Hepatocyte (in vitro differentiated cells): ENCODE measurements at regions not wholly inside any gene's neighbourhood (a gene's known extent, or its start where the extent isn't known, plus 50 kb on each side); places are given as distances from the start of the nearest gene placed in this dataset.

Source experiments
- CTCF ChIP-seq: fragments of 200-600 bp; sonication (generic); IDR thresholded peaks from 2 replicates; pipeline ENCODE4 v1.5.1; 2016; ENCODE audit warnings: antibody characterized with exemption, mild to moderate bottlenecking; ENCODE audit not compliant: poor library complexity
- EZH2 ChIP-seq: fragments of 200-600 bp; sonication (generic); IDR thresholded peaks from 2 replicates; pipeline ENCODE4 v1.6.1; 2016; ENCODE audit warnings: antibody characterized with exemption, mild to moderate bottlenecking, borderline replicate concordance
- EZH2phosphoT487 ChIP-seq: fragments of 200-600 bp; sonication (generic); IDR thresholded peaks from one replicate; pipeline ENCODE4 v1.6.1; 2018; ENCODE audit warnings: antibody characterized with exemption, mild to moderate bottlenecking, low read depth, moderate library complexity; ENCODE audit not compliant: unreplicated experiment, severe bottlenecking

DNA sequence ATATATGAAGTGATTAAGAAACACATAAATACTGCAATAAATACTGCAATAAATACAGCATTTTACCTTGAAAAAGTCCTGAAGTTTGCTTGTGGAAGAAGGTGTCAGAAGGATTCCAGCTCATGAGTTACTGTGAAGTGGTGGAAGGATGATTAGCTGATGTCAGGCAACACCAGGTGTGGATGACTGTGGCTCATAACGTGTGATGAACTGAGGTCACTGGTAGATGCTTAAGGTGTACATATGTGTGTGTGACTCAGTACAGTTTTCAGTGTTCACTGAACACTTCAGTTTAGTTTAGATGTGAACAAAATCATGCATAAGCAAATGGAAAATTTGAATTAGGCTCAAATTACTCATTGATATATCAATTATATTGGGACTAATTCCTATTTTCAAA, 1045.0 kb downstream of the NTRK3 start:
- TF ChIP-seq EZH2, result no peak
- TF ChIP-seq CTCF, result no peak
- no peak for TF ChIP-seq EZH2phosphoT487
